NCI-H226 (cell line): ENCODE measurements at regions not wholly inside any gene's neighbourhood (a gene's known extent, or its start where the extent isn't known, plus 50 kb on each side); places are given as distances from the start of the nearest gene placed in this dataset.

Experiments
- DNase-seq: peaks from one replicate; pipeline ENCODE4 v3.0.0-alpha.2; 2015

GRCh38 chr1:59225594-59226316 is 71.1 kb upstream of the FGGY start:
- no peak for DNase-seq

- DNase-seq = no peak
Observed at GRCh38 chr1:59229138-59229537, 67.8 kb upstream of the FGGY start.

- DNase-seq = no peak
Observed at GRCh38 chr1:59230622-59231021, 66.3 kb upstream of the FGGY start.

GRCh38 chr1:59232216-59232615 is 64.7 kb upstream of the FGGY start:
- DNase-seq = no peak

GRCh38 chr1:59233444-59233843 is 63.5 kb upstream of the FGGY start:
- no peak for DNase-seq

GRCh38 chr1:59236721-59237545 is 60.0 kb upstream of the FGGY start:
- DNase-seq = peak; percentile 16

GRCh38 chr1:59237900-59238299 is 59.0 kb upstream of the FGGY start:
- peak; percentile 34 for DNase-seq

GRCh38 chr1:59238333-59238934 is 58.5 kb upstream of the FGGY start:
- DNase-seq = no peak

- no peak for DNase-seq
Observed at GRCh38 chr1:59238993-59239392, 57.9 kb upstream of the FGGY start.

- DNase-seq = no peak
Observed at GRCh38 chr1:59241909-59242308, 55.0 kb upstream of the FGGY start.

- DNase-seq = no peak
Observed at GRCh38 chr1:59242370-59242769, 54.5 kb upstream of the FGGY start.

GRCh38 chr1:59243550-59243949 is 53.3 kb upstream of the FGGY start:
- DNase-seq = no peak

GRCh38 chr1:59243978-59244377 is 52.9 kb upstream of the FGGY start:
- no peak for DNase-seq

GRCh38 chr1:59244891-59245290 is 52.0 kb upstream of the FGGY start:
- DNase-seq = no peak
